GM13977 (cell line): ENCODE measurements at regions not wholly inside any gene's neighbourhood (a gene's known extent, or its start where the extent isn't known, plus 50 kb on each side); places are given as distances from the start of the nearest gene placed in this dataset.

Source experiments
- DNase-seq: peaks from one replicate; pipeline ENCODE4 v3.0.0; 2012; ENCODE audit warnings: low spot score
- in situ Hi-C: fragments of 300-500 bp; cut with MboI; formaldehyde crosslinking; loops from one replicate; pipeline ENCODE4 v1.12.0; 2022; ENCODE audit warnings: low sequenced_read_pairs, low pct_unique_long_range_greater_than_20kb, mixed read lengths, inconsistent platforms; ENCODE audit not compliant: unreplicated experiment
- TF ChIP-seq, protein P1 (sequence below): IDR thresholded peaks from 2 replicates; pipeline ENCODE4 v1.5.1; 2012; ENCODE audit warnings: mild to moderate bottlenecking, control low read depth; ENCODE audit not compliant: insufficient read depth; ENCODE audit errors: extremely low read depth, missing control alignments

DNA sequence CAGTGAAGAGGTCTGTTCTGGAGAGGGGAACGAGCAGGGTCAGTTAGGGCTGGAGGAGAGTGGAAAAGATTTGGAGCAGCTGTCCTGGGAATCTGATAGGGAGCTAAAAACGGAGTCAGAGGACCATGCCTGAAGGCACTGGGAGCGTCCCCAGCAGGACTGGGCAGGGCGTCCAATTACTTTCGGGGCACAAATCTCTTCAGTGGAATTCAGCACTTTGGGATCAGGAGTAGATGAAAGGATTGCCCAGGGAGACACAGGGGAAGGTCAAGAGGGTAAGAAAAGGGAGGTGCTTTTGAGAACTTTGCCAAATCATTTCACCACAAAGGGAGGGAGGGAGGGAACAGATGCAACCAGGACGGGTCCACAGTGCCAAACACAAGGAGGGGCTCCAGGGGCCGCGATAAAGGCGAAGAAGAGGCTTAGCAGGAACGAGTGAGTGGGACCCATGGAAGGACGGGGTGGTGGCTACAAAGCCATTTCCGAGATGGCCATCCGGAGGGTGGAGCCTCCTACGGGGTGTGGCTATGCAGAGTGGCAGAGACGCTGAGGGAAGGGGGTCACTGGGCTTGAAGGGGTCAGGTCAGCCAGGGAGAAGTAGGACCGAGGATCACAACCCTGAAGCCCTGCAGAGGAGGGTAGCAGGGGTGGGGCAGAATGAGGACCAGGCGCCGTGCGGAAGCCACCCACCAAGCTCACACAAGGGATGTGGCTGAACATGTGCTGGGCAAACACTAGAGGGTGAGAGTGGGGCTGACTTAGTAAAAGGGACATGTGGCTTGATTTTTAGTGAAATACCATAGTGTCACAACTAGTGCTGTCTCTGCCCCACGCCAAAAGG lies 180.0 kb upstream of the RREB1 start:
- DNase-seq: no peak
- in situ Hi-C loops: no loop called here
- TF ChIP-seq, protein P1, sequence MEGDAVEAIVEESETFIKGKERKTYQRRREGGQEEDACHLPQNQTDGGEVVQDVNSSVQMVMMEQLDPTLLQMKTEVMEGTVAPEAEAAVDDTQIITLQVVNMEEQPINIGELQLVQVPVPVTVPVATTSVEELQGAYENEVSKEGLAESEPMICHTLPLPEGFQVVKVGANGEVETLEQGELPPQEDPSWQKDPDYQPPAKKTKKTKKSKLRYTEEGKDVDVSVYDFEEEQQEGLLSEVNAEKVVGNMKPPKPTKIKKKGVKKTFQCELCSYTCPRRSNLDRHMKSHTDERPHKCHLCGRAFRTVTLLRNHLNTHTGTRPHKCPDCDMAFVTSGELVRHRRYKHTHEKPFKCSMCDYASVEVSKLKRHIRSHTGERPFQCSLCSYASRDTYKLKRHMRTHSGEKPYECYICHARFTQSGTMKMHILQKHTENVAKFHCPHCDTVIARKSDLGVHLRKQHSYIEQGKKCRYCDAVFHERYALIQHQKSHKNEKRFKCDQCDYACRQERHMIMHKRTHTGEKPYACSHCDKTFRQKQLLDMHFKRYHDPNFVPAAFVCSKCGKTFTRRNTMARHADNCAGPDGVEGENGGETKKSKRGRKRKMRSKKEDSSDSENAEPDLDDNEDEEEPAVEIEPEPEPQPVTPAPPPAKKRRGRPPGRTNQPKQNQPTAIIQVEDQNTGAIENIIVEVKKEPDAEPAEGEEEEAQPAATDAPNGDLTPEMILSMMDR: no peak

DNA sequence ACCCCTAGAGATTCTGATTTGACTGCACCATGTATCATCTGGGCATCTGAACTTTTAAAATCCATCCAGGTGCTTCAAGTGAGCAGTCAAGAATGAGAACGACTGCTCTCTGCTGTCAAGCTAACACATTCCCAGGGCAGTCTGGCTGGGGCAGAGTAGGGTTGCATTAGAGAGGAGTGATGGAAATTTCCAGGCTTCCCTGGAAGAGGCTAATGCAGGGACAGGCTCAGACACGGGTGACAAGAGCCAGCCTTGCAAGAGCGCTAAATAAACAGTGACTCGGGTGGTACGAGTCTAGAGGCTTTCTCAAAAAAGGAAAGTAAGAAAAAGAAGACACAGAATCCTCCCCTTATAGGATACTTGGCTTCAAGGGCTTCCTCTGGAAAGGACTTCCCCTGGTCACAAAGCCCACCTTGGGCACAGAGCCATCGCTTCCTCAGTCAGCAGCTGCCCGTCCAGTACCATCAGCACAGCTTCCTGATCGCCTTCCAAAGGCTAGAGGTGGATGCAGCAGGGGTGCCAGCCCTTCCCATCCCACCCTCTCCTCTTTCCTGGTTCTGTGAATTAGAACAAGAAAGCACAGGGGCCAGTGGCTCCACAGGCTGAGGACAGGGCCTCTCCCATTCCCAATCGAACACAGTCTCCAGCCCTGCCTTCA lies 177.4 kb upstream of the RREB1 start:
- TF ChIP-seq, protein P1: no peak
- in situ Hi-C loops: no loop called here

DNA sequence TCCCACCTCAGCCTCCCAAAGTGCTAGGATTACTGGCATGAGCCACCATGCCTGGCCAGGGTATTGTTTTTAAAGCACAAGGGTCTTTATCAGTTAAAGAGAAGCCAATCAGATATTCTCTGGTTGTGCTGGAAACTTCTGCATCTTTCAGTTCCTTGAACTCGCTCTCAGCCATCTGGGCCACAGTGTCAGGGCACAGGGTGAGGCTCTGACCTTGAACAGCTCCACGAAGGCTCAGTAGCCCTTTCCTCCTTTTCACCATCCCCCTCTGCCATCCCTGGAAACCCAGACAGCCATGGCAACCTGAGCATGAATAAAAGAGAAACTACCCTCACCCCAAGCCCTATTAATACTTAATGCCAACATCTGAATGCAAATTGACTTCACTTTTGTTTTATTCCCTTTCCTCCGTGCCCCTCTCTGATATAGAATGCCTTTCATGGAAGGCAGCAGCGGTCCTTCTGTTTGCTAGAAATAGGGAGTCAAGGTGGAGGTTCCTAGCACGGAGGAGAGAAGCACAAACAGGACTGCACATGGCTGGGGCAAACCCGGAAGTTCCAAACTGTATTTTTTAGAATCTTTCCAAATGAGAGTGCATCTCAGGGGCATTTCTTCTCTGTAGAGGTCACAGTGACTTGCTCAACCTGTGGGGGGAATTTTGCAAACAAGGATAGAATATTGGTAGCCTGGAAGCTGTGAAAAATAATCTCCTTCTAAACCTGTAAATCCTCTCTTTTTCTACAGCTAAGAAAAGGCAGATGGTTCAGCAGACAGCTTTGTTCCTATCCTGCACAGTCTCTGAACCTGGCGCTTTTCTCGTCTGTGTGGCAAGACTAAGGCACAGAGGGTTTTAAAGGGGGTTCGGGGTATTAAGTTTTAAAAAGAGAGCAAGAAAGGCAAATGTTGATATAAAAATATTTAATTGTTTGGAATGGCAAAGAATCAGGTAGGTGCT lies 176.4 kb upstream of the RREB1 start:
- in situ Hi-C loops: no loop called here
- DNase-seq: no peak
- TF ChIP-seq, protein P1: no peak

More for the DNA sequence above, 177.4 kb upstream of the RREB1 start:
- no peak for DNase-seq

DNA sequence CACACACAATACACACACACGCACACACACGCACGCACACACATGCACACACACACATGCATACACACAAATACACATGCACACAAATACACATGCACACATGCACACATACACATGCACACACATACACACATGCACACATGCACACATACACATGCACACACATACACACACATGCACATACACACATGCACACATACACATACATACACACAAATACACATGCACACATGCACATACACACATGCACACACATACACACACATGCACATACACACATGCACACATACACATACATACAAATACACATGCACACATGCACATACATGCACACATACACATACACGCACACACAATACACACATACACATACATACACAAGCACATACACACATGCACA lies 175.4 kb upstream of the RREB1 start:
- in situ Hi-C loops: no loop called here
- no peak for DNase-seq
- TF ChIP-seq, protein P1: no peak

DNA sequence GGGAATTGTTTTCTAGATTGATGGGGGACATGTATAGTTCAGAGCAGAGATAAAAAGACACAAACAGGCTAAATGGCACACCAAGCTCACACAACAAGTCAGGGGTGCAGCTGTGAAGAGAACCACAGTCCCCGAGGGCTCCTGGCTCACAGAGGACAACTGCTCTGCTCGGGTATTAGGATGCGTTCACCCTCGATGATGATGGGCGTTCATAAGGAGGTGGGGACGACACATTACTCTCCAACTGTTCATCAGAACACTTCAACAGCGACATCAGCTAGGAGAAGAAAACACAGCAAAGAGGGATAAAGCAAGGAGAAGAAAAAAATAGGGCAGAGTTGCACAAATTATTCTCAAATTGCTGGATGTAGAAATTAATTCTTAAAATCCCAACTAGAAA lies 174.8 kb upstream of the RREB1 start:
- in situ Hi-C loops: no loop called here
- DNase-seq: no peak
- TF ChIP-seq, protein P1: no peak

DNA sequence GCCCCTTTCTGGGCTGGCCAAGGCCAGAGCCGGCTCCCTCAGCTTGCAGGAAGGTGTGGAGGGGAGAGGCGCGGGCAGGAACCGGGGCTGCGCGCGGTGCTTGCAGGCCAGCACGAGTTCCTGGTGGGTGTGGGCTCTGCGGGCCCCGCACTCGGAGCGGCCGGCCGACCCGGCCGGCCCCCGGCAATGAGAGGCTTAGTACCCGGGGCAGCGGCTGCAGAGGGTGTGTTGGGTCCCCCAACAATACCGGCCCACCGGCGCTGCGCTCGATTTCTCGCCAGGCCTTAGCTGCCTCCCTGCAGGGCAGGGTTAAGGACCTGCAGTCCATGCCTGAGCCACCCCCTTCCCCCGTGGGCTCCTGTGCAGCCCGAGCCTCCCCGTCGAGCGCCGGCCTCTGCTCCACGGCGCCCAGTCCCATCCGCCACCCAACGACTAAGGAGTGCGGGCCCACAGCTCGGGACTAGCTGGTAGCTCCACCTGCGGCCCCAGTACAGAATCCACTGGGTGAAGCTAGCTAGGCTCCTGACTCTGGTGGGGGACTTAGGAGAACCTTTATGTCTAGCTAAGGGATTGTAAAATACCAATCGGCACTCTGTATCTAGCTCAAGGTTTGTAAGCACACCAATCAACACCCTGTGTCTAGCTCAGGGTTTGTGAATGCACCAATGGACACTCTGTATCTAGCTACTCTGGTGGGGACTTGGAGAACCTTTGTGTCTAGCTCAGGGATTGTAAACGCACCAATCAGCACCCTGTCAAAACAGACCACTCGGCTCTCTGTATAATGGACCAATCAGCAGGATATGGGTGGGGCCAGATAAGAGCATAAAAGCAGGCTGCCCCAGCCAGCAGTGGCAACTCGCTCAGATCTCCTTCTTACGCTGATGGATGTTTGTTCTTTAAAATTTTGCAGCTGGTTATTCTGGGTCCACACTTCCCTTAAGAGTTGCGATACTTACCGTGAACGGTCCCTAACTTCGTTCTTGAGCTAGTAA lies 167.4 kb upstream of the RREB1 start:
- TF ChIP-seq, protein P1: no peak
- in situ Hi-C loops: no loop called here
- DNase-seq: no peak
